ENCODE measurements at regions not wholly inside any gene's neighbourhood (a gene's known extent, or its start where the extent isn't known, plus 50 kb on each side); places are given as distances from the start of the nearest gene placed in this dataset.

- peak; percentile 78 for TF ChIP-seq CTCF (IDR thresholded peaks at IDR 0.05; ENCODE audit: borderline replicate concordance, insufficient read depth, low read depth, low read length)
- H3K4me3 ChIP-seq (ENCODE audit: low read depth, low read length): no peak overlapping the region
Observed at GRCh38 chr10:28241741-28242399, 61.0 kb downstream of the MPP7 start.

GRCh38 chr10:28240400-28240799, 62.5 kb downstream of the MPP7 start:
- no peak for TF ChIP-seq CTCF (IDR thresholded peaks at IDR 0.05; ENCODE audit: borderline replicate concordance, insufficient read depth, low read depth, low read length)

GRCh38 chr10:28236591-28236990, 66.3 kb downstream of the MPP7 start:
- TF ChIP-seq CTCF (IDR thresholded peaks at IDR 0.05; ENCODE audit: borderline replicate concordance, insufficient read depth, low read depth, low read length): no peak
- no peak overlapping the region for H3K4me3 ChIP-seq (ENCODE audit: low read depth, low read length)

More at GRCh38 chr10:28240400-28240799, 62.5 kb downstream of the MPP7 start:
- H3K4me3 ChIP-seq (ENCODE audit: low read depth, low read length): no peak overlapping the region

- no peak overlapping the region for H3K4me3 ChIP-seq (ENCODE audit: low read depth, low read length)
- no peak for TF ChIP-seq CTCF (IDR thresholded peaks at IDR 0.05; ENCODE audit: borderline replicate concordance, insufficient read depth, low read depth, low read length)
Observed at GRCh38 chr10:28220811-28221210, 82.1 kb downstream of the MPP7 start.

GRCh38 chr10:28219251-28219650, 83.6 kb downstream of the MPP7 start:
- no peak for TF ChIP-seq CTCF (IDR thresholded peaks at IDR 0.05; ENCODE audit: borderline replicate concordance, insufficient read depth, low read depth, low read length)
- no peak overlapping the region for H3K4me3 ChIP-seq (ENCODE audit: low read depth, low read length)

GRCh38 chr10:28217848-28218247, 85.0 kb downstream of the MPP7 start:
- no peak overlapping the region for H3K4me3 ChIP-seq (ENCODE audit: low read depth, low read length)
- TF ChIP-seq CTCF (IDR thresholded peaks at IDR 0.05; ENCODE audit: borderline replicate concordance, insufficient read depth, low read depth, low read length): no peak

GRCh38 chr10:28215930-28216329, 86.9 kb downstream of the MPP7 start:
- no peak for TF ChIP-seq CTCF (IDR thresholded peaks at IDR 0.05; ENCODE audit: borderline replicate concordance, insufficient read depth, low read depth, low read length)
- H3K4me3 ChIP-seq (ENCODE audit: low read depth, low read length): no peak overlapping the region
